IMR-90 (cell line): ENCODE measurements at regions not wholly inside any gene's neighbourhood (a gene's known extent, or its start where the extent isn't known, plus 50 kb on each side); places are given as distances from the start of the nearest gene placed in this dataset.

ENCODE experiments used
- POLR2A ChIP-seq: IDR thresholded peaks from 2 replicates; pipeline ENCODE4 v1.6.1; 2012; ENCODE audit warnings: mild to moderate bottlenecking, low read depth, low read length
- RAD21 ChIP-seq: IDR thresholded peaks from 2 replicates; pipeline ENCODE4 v1.6.1; 2012; ENCODE audit warnings: low read length, improper control_type of control experiment
- TF ChIP-seq, protein P1 (sequence below): conservative IDR thresholded peaks from 2 replicates; pipeline ENCODE4 v1.5.1; 2012; ENCODE audit warnings: mild to moderate bottlenecking, low read depth, low read length, improper control_type of control experiment

- TF ChIP-seq, protein P1, sequence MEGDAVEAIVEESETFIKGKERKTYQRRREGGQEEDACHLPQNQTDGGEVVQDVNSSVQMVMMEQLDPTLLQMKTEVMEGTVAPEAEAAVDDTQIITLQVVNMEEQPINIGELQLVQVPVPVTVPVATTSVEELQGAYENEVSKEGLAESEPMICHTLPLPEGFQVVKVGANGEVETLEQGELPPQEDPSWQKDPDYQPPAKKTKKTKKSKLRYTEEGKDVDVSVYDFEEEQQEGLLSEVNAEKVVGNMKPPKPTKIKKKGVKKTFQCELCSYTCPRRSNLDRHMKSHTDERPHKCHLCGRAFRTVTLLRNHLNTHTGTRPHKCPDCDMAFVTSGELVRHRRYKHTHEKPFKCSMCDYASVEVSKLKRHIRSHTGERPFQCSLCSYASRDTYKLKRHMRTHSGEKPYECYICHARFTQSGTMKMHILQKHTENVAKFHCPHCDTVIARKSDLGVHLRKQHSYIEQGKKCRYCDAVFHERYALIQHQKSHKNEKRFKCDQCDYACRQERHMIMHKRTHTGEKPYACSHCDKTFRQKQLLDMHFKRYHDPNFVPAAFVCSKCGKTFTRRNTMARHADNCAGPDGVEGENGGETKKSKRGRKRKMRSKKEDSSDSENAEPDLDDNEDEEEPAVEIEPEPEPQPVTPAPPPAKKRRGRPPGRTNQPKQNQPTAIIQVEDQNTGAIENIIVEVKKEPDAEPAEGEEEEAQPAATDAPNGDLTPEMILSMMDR: no peak
- no peak for TF ChIP-seq POLR2A
- no peak for TF ChIP-seq RAD21
These were observed 421.1 kb downstream of the PDCD6IP start for GRCh38 chr3:34219556-34219955.
